ENCODE measurements at regions not wholly inside any gene's neighbourhood (a gene's known extent, or its start where the extent isn't known, plus 50 kb on each side); places are given as distances from the start of the nearest gene placed in this dataset.

DNA sequence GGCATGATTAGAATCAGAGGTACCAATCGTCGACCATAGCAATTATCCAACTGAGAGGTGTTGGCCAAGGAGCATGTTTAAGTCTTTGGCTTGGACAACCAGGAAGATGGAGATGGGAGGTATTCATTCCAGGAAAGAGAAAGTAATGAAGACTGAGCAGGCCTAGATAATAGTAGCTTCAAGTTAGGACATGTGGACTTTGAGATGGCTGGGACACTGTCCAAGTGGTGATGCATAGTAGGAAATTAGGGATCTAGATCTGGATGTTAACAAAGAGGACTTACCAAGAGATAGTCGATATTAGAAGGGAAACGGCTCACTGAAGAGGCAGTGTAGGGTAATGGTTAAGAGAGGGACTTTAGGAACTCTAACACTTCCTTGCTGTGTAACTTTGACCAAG, 266.7 kb downstream of the FAM76B start:
- no peak overlapping the region for H3K9ac ChIP-seq (replicated peaks in 1 of 4; ENCODE audit: extremely low read depth in 1 of 4, low read depth in 3 of 4, low read length in 3 of 4)
- no peak overlapping the region for H2BK12ac ChIP-seq (ENCODE audit: low read depth, low read length)
- H4K8ac ChIP-seq (ENCODE audit: extremely low read depth, insufficient read depth, low read length): no peak overlapping the region
- H3K23ac ChIP-seq (ENCODE audit: insufficient read length): no peak overlapping the region
- H2AK5ac ChIP-seq (ENCODE audit: low read depth, low read length): no peak overlapping the region
- no peak overlapping the region for H3K4me2 ChIP-seq (ENCODE audit: insufficient read depth in 1 of 2, low read depth in 2 of 2, low read length in 2 of 2)
- no peak overlapping the region for H2BK120ac ChIP-seq (replicated peaks; ENCODE audit: low read depth, low read length)
- H3K23me2 ChIP-seq (ENCODE audit: low read depth, low read length): no peaks in the 10 kb centered on the region
- no peak overlapping the region for H3K56ac ChIP-seq (replicated peaks; ENCODE audit: insufficient read length, low read depth, low read length)
- FAIRE-seq (no peak), DNase-seq (ENCODE audit: low read depth in 1 of 2, low spot score in 2 of 2) (no peak)
- WGBS, 2 experiments (ENCODE audit: extremely low coverage in 1 of 2, insufficient coverage in 1 of 2, insufficient read length in 1 of 2, insufficient replicate concordance in 2 of 2, low coverage in 1 of 2, low lambda C conversion rate in 2 of 2, missing lambda C conversion rate in 1 of 2): 81% methylated on average over 4 of the region's 4 CpGs; no CpG with 5 or more reads in 1 of the 2 experiments
- H2BK20ac ChIP-seq (ENCODE audit: low read length): no peak overlapping the region
- H3K4me3 ChIP-seq (ENCODE audit: extremely low read depth in 1 of 4, insufficient read depth in 2 of 4, low read depth in 3 of 4, low read length in 4 of 4): no peak overlapping the region
- no peak overlapping the region for H2BK15ac ChIP-seq (ENCODE audit: low read length)
- H4K5ac ChIP-seq (ENCODE audit: insufficient read length, low read depth, low read length): no peak overlapping the region
- H2AFZ ChIP-seq (ENCODE audit: low read length): no peak overlapping the region
- no peaks in the 10 kb centered on the region for H3K4me1 ChIP-seq (replicated peaks in 1 of 4; ENCODE audit: control insufficient read depth in 3 of 4, insufficient read depth in 4 of 4, low read length in 3 of 4)
- no peak overlapping the region for H4K91ac ChIP-seq (replicated peaks; ENCODE audit: insufficient read length, low read length)
- no peak overlapping the region for H3K4ac ChIP-seq (replicated peaks; ENCODE audit: insufficient read length, low read depth, low read length)
- no peaks in the 10 kb centered on the region for H3K79me1 ChIP-seq (ENCODE audit: low read depth, low read length)
- ChIA-PET POLR2A (ENCODE audit: partially characterized antibody) (interaction anchor here (0.5 kb wide), 1 partner anchor 1203 kb away, joined by 3 read pairs; no protein-coding TSS in a partner anchor), CTCF (ENCODE audit: partially characterized antibody) (interaction anchor here (0.7 to 3.1 kb wide), 2 partner anchors 14 to 371 kb away, joined by 3 to 11 read pairs; no protein-coding TSS in a partner anchor)
- H3K27me3 ChIP-seq (replicated peaks in 1 of 4; ENCODE audit: control insufficient read depth in 3 of 4, extremely low read depth in 1 of 4, insufficient read depth in 3 of 4, low read length in 3 of 4): no peaks in the 10 kb centered on the region
- H3K14ac ChIP-seq (ENCODE audit: insufficient read length): no peak overlapping the region
- no peaks in the 10 kb centered on the region for H3K79me2 ChIP-seq (ENCODE audit: control insufficient read depth in 1 of 2, insufficient read depth in 2 of 2, low read length in 2 of 2)
- no peak overlapping the region for H2BK5ac ChIP-seq (ENCODE audit: low read depth, low read length)
- H4K20me1 ChIP-seq (replicated peaks in 1 of 2; ENCODE audit: control insufficient read depth in 1 of 2, insufficient read depth in 2 of 2, low read length in 2 of 2): no peaks in the 10 kb centered on the region
- H3K36me3 ChIP-seq (ENCODE audit: control insufficient read depth in 2 of 4, insufficient read depth in 4 of 4, low read length in 3 of 4): no peaks in the 10 kb centered on the region
- no peak overlapping the region for H3K27ac ChIP-seq (ENCODE audit: low read depth, low read length)
- no peak overlapping the region for H3K18ac ChIP-seq (ENCODE audit: extremely low read depth, low read length)
- H3K9me3 ChIP-seq (ENCODE audit: insufficient read depth in 2 of 2, low read depth in 1 of 2, low read length in 1 of 2): no peaks in the 10 kb centered on the region
- TF ChIP-seq CHD1 (IDR thresholded peaks at IDR 0.05; ENCODE audit: low read depth, low read length) (no peak), RAD21 (IDR thresholded peaks at IDR 0.05 in 1 of 2, conservative IDR thresholded peaks at IDR 0.05 in 1 of 2; ENCODE audit: low read depth in 2 of 2, low read length in 2 of 2) (no peak), GTF2F1 (IDR thresholded peaks at IDR 0.05; ENCODE audit: borderline replicate concordance, low read depth, low read length) (no peak), SIN3A (conservative IDR thresholded peaks at IDR 0.05 in 1 of 2, IDR thresholded peaks at IDR 0.05 in 1 of 2; ENCODE audit: low read depth in 1 of 2, low read length in 2 of 2) (no peak), TBP (IDR thresholded peaks at IDR 0.05; ENCODE audit: low read depth, low read length) (no peak), SUZ12 (IDR thresholded peaks at IDR 0.05; ENCODE audit: low read length) (no peak), TAF1 (IDR thresholded peaks at IDR 0.05; ENCODE audit: low read depth, low read length) (no peak), POLR2A (IDR thresholded peaks at IDR 0.05; ENCODE audit: control extremely low read depth in 1 of 2, low read depth in 2 of 2, low read length in 2 of 2) (no peak), EP300 (IDR thresholded peaks at IDR 0.05; ENCODE audit: borderline replicate concordance in 1 of 2, low read depth in 2 of 2, low read length in 2 of 2) (no peak), HDAC2 (IDR thresholded peaks at IDR 0.05; ENCODE audit: borderline replicate concordance in 1 of 2, low read depth in 2 of 2, low read length in 2 of 2) (no peak)
- TF ChIP-seq, protein P1, sequence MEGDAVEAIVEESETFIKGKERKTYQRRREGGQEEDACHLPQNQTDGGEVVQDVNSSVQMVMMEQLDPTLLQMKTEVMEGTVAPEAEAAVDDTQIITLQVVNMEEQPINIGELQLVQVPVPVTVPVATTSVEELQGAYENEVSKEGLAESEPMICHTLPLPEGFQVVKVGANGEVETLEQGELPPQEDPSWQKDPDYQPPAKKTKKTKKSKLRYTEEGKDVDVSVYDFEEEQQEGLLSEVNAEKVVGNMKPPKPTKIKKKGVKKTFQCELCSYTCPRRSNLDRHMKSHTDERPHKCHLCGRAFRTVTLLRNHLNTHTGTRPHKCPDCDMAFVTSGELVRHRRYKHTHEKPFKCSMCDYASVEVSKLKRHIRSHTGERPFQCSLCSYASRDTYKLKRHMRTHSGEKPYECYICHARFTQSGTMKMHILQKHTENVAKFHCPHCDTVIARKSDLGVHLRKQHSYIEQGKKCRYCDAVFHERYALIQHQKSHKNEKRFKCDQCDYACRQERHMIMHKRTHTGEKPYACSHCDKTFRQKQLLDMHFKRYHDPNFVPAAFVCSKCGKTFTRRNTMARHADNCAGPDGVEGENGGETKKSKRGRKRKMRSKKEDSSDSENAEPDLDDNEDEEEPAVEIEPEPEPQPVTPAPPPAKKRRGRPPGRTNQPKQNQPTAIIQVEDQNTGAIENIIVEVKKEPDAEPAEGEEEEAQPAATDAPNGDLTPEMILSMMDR (IDR thresholded peaks at IDR 0.05; ENCODE audit: control extremely low read depth in 1 of 3, insufficient read depth in 1 of 3, low read depth in 1 of 3, low read length in 3 of 3): no peak
